GM23248 (cell line): ENCODE measurements at regions not wholly inside any gene's neighbourhood (a gene's known extent, or its start where the extent isn't known, plus 50 kb on each side); places are given as distances from the start of the nearest gene placed in this dataset.

ENCODE experiments used
- EZH2 ChIP-seq: fragments of 200-600 bp; sonication (generic); IDR thresholded peaks from 2 replicates; pipeline ENCODE4 v1.6.1; 2018; ENCODE audit warnings: antibody characterized with exemption, mild to moderate bottlenecking; ENCODE audit not compliant: insufficient read depth, poor library complexity, severe bottlenecking
- EZH2phosphoT487 ChIP-seq: fragments of 200-600 bp; sonication (generic); IDR thresholded peaks from 2 replicates; pipeline ENCODE4 v1.6.1; 2018; ENCODE audit warnings: antibody characterized with exemption, moderate library complexity, mild to moderate bottlenecking, low read depth; ENCODE audit not compliant: insufficient read depth

DNA sequence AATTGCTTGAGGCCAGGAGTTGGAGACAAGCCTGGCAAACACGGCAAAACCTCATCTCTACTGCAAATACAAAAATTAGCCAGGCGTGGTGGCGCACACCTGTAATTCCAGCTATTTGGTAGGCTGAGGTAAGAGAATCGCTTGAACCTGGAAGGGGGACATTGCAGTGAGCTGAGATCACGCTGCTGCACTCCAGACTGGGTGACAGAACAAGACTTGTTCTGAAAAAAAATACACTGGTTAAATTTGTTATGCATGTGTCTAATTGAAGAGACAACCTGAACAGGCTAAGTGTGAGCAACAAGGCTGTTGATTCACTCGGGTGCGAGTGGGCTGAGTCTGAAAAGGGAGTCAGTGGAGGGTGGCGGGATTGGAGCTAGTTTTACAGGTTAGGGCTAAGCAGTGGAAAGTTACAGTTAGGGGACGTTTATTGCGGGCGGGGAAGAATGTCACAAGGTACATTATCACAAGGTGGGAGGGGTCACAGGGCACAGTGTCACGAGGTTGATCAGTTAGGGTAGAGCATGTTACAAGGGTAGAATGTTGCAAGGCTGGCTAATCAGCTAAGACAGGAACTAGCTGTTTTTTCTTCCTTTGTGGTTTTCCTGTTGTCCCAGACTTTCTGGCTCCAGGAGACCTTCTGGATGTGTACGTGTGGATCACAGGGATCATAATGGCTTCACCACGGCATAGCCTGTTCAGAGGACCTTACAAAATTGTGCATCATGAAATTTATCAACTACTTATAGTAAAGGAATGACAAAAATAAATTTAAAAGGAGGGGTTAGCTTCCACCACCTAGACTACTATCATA is 115.8 kb downstream of the NAA11 start:
- TF ChIP-seq EZH2, result no peak
- no peak for TF ChIP-seq EZH2phosphoT487
